ENCODE measurements at regions not wholly inside any gene's neighbourhood (a gene's known extent, or its start where the extent isn't known, plus 50 kb on each side); places are given as distances from the start of the nearest gene placed in this dataset. TPM values are rescaled to one million over a fixed set of nuclear protein-coding genes. Genes with fewer than 3 reads are reported as not detected.

DNA sequence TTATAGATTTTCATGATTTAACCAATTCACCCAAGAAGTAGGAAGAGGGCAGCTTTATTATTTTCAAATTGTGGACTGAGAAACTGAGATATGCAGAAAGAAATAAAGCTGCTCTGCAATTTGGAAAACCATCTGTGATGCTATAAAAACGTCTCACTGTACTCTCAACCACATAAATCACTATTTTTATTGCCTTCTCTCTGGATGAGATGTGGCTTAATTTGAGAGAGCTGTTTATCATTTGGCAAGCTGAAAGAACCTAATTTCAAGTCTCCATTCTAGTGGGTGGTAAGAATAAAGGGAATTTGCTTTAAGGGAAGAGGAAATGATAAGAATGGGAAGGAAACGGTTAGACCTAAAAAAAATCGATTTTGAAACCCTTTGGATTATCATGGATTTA is 49.9 kb upstream of the CYP1B1 start:
- Histone ChIP-seq H3K9me3 (ENCODE audit: control insufficient read depth, insufficient read depth, low read length) (peaks cover 8% of the 10 kb centered on the region), H2BK15ac (ENCODE audit: low read depth, low read length) (no peak overlapping the region), H3K23ac (ENCODE audit: low read depth, low read length) (no peak overlapping the region), H4K20me1 (ENCODE audit: insufficient read depth, low read length) (no peaks in the 10 kb centered on the region), H4K5ac (ENCODE audit: low read depth, low read length) (no peak overlapping the region), H4K91ac (ENCODE audit: insufficient read depth, low read depth, low read length) (no peak overlapping the region), H2AFZ (replicated peaks; ENCODE audit: low read length, poor library complexity) (no peak overlapping the region), H2AK5ac (ENCODE audit: low read depth, low read length) (no peak overlapping the region), H2BK5ac (ENCODE audit: low read depth, low read length, poor library complexity, severe bottlenecking) (no peak overlapping the region), H3K4ac (ENCODE audit: low read depth, low read length) (no peak overlapping the region), H2BK20ac (ENCODE audit: low read depth, low read length) (no peak overlapping the region), H3K27me3 (ENCODE audit: control insufficient read depth, insufficient read depth, low read length) (peaks cover 12% of the 10 kb centered on the region; the same call in 1 of the 2 replicates), H3K79me1 (ENCODE audit: low read depth in 1 of 2, low read length in 2 of 2) (no peaks in the 10 kb centered on the region), H3K9ac (ENCODE audit: low read depth, low read length) (no peak overlapping the region), H3K4me1 (ENCODE audit: control insufficient read depth, insufficient read depth, low read length) (no peaks in the 10 kb centered on the region; the same call in 1 of the 2 replicates), H3K36me3 (ENCODE audit: control insufficient read depth, insufficient read depth, low read length) (no peaks in the 10 kb centered on the region), H3K4me3 (ENCODE audit: insufficient read depth, low read depth, low read length) (no peak overlapping the region), H2AK9ac (replicated peaks; ENCODE audit: low read depth, low read length, poor library complexity) (no peak overlapping the region), H3K56ac (ENCODE audit: extremely low read depth, insufficient read depth, low read length) (no peak overlapping the region), H3K9me1 (ENCODE audit: insufficient read depth, low read length) (no peaks in the 10 kb centered on the region), H3K14ac (replicated peaks; ENCODE audit: low read depth, low read length) (no peak overlapping the region), H3K27ac (ENCODE audit: insufficient read depth, low read length) (no peak overlapping the region), H4K8ac (ENCODE audit: low read depth in 2 of 2, low read length in 2 of 2) (no peak overlapping the region), H3K18ac (ENCODE audit: low read depth, low read length) (no peak overlapping the region), H3K4me2 (ENCODE audit: low read depth, low read length) (no peak overlapping the region), H2BK120ac (ENCODE audit: low read depth, low read length) (no peak overlapping the region)
- no peak for TF ChIP-seq NFE2L2 (IDR thresholded peaks at IDR 0.05; ENCODE audit: low read depth, low read length)
- TF ChIP-seq, protein P1, sequence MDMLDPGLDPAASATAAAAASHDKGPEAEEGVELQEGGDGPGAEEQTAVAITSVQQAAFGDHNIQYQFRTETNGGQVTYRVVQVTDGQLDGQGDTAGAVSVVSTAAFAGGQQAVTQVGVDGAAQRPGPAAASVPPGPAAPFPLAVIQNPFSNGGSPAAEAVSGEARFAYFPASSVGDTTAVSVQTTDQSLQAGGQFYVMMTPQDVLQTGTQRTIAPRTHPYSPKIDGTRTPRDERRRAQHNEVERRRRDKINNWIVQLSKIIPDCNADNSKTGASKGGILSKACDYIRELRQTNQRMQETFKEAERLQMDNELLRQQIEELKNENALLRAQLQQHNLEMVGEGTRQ (IDR thresholded peaks at IDR 0.05; ENCODE audit: low read depth, low read length), result no peak
- TF ChIP-seq MXI1 (IDR thresholded peaks at IDR 0.05; ENCODE audit: borderline replicate concordance, low read depth, low read length), result no peak
- TF ChIP-seq, protein P2, sequence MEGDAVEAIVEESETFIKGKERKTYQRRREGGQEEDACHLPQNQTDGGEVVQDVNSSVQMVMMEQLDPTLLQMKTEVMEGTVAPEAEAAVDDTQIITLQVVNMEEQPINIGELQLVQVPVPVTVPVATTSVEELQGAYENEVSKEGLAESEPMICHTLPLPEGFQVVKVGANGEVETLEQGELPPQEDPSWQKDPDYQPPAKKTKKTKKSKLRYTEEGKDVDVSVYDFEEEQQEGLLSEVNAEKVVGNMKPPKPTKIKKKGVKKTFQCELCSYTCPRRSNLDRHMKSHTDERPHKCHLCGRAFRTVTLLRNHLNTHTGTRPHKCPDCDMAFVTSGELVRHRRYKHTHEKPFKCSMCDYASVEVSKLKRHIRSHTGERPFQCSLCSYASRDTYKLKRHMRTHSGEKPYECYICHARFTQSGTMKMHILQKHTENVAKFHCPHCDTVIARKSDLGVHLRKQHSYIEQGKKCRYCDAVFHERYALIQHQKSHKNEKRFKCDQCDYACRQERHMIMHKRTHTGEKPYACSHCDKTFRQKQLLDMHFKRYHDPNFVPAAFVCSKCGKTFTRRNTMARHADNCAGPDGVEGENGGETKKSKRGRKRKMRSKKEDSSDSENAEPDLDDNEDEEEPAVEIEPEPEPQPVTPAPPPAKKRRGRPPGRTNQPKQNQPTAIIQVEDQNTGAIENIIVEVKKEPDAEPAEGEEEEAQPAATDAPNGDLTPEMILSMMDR (conservative IDR thresholded peaks at IDR 0.05; ENCODE audit: low read depth, low read length), result no peak
- intact Hi-C loops (cut with micrococcal nuclease), result no loop called here
- BruUV-seq (replicated peaks), result no TSS peak
- dilution Hi-C loops (cut with HindIII; ENCODE audit: low sequenced_read_pairs, unreplicated experiment), result no loop called here
- no CpG with 5 or more reads among the region's 3 CpGs for WGBS, 2 experiments (ENCODE audit: extremely low coverage in 2 of 2, insufficient read length in 1 of 2)
- no peak for ATAC-seq (ENCODE audit: low read depth)
- DNase-seq, result no peak
- POLR2A ChIA-PET (ENCODE audit: unreplicated experiment), result no interaction called here
- CTCF ChIA-PET, result interaction anchor here (0.9 to 1.2 kb wide), 2 partner anchors 8 to 49 kb away, joined by 3 read pairs; no protein-coding TSS in a partner anchor
- in situ Hi-C loops (cut with MboI; ENCODE audit: low sequenced_read_pairs), result no loop called here

Small RNA genes in the stretch of these regions (microRNA-seq; reads per million reads assigned to microRNA genes)
- gene AC009229.3 (ENCODE audit: insufficient read depth, insufficient read length) (not detected), gene RNU6-951P (ENCODE audit: insufficient read depth, insufficient read length) (not detected)

Small RNA genes in the stretch of these regions (small RNA-seq; reads per million reads assigned to genes)
- gene AC009229.3 (0 reads per million in 5 experiments), gene RNU6-951P (0 to 0.60 (median 0) reads per million in 5 experiments)
